NCI-H345 treated with DMSO at 0.1 percent for 48 hours (cell line): ENCODE measurements at regions not wholly inside any gene's neighbourhood (a gene's known extent, or its start where the extent isn't known, plus 50 kb on each side); places are given as distances from the start of the nearest gene placed in this dataset.
"Not testable (repeated sequence)": the region's sequence is repeated elsewhere in the genome, so short reads cannot be mapped to it uniquely, and the experiment has no call there.

Experiments used
- DNase-seq: peaks from one replicate; lab custom pipeline; 2025; ENCODE audit not compliant: unreplicated experiment; lab: John Stamatoyannopoulos, UW

DNA sequence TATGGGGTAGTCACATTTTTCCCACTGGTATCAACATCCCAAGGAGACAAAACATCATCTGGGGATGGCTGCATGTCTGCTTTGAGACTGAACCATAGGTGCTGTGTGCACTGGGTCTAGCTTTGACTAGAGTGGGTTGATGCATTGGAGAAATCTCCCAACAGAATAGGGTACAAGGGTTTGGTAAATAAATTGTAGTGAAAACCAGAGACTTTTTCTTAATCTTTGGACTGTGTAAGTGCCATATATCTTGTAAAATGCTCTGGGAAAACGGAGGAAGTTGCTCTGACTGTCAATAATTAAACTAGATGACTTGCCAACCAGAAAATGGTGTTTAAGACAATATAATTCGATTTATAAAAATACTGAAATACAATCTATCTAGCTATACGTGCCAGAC is 1064.0 kb upstream of the SLIT2 start:
- DNase-seq: no peak

DNA sequence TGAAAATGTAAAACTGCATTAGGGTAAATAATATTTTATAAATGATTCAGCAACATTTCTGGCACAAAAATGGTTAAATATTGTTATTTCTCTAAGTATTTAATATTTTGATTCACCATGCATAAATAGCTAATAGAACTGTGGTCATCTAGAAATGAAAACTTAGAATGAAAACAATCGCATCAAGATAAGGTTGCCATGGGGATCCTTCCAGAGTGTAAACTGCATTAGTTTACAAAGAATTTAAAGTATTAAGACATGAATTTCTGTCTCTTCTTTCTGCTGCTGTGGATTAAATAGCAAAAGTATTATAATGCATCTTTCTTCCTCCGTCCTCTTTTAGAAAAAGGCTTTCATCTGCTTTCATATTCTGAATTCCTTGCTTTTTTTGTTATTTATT is 1064.6 kb upstream of the SLIT2 start:
- no peak for DNase-seq

DNA sequence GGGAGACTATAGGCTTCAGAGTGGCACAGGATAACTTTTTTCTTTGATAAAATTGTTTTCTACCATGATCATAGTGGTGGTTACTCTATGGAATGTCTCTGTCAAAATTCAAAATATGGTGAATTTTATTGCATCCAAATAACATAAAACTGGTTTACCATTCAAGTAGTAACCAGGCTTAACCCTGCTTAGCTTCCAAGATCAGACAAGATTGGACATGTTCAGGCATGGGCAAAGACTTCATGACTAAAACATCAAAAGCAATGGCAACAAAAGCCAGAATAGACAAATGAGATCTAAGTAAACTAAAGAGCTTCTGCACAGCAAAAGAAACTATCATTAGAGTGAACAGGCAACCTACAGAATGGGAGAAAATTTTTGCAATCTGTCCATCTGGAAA is 1070.1 kb upstream of the SLIT2 start:
- DNase-seq: not testable (repeated sequence)

DNA sequence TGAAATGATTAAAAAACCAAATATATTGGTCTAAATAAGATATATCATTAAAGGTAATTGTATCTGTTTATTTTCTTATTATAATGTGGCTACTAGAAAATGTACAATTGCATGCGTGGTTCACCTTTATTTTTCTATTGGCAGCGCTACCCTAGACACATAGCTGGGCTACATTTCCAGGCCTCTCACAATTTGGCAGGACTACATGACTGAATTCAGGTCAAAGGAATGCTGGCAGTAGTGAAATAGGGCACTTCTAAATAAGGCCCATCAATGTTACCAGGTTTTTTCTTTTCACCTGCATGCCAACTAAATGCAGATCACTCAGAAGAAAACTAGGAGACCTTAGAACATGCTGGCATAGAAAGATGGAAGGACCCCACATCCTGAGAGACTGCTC is 1072.9 kb upstream of the SLIT2 start:
- DNase-seq: no peak

DNA sequence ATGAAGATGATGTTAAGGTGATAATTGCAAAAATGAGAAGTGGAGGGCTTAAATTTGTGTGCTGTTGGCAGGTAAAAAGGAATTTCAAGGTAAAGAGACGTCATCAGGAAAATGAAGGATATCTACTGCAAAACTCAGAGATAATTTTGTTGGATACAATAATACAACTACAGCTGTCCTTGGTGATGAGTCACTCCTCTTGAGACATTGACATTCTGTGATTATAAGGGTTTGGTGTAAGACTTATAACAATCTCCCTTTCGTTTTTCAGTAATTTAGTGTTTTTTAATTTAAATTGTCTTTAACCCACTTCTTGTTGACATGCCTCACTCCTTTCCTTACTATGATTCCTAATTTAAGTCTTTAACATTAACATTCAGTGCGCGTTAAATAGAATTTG is 1074.1 kb upstream of the SLIT2 start:
- no peak for DNase-seq

DNA sequence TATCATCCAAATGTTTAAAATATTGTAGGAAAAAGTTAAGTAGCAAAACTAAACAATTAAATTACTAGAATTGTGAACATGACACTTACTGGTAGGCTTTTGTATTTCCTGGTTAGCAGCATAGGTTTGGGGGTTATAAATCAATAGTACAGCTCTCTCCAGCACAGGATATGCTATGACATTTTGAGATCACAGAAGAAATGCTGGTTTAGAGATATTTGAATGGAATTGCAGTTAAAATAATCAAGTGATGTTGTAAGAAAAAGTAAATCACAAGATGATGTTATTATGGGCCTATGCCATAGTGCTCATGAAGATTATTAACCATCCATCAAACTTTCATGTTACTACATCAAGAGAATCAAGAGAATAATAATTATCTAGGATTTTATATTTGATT is 1079.9 kb upstream of the SLIT2 start:
- DNase-seq: no peak

DNA sequence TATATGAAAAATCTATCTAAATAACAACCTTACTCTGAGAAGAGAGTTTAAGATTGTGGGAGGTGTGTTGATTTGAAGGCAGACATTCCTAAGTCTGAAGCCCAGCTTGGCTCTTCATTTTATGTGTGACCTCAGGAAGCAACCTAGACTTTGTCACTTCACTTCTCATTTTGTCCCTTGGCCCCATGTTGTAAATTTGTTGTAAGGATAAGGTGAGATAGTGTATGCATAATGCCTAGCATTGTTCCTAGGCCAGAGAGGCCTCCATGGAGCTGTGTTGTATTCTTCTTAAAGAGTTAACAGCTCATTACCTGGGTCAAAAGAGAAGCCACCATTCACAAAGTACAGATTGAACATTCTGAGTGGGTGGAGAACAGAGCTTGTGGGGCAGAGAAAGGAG is 1084.4 kb upstream of the SLIT2 start:
- DNase-seq: no peak

DNA sequence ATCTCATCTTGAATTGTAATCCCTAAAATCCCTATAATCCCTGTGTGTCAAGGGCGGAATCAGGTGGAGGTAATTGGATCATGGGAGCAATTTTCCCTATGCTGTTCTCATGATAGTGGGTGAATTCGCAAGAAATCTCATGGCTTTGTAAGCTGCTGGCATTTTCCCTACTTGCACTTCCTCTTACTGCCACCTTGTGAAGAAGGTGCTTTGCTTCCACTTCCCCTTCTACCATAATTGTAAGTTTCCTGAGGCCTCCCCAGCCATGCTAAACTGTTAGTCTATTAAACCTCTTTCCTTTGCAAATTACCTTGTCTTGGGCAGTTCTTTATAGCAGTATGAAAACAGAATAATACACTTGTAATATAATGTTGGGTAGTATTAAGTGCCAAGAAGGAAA is 1087.4 kb upstream of the SLIT2 start:
- DNase-seq: no peak

DNA sequence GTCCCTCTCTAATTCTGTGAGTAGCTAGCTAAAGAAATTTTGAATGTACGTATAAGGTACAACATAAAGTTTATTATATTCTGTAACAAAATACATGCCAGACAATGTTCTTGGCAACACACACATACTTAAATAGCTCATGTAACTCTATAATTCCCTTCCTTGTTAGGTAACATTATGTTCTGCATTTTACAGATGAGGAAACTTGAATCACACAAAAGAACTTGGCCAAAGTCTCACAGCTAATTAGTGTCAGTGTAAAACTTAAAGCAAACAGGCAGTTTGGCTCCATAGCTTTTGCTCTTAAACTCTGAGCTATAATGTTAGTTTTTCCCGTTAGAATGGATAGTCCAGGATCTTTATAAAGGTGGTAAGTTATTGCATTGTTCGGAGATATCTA is 1091.8 kb upstream of the SLIT2 start:
- no peak for DNase-seq

DNA sequence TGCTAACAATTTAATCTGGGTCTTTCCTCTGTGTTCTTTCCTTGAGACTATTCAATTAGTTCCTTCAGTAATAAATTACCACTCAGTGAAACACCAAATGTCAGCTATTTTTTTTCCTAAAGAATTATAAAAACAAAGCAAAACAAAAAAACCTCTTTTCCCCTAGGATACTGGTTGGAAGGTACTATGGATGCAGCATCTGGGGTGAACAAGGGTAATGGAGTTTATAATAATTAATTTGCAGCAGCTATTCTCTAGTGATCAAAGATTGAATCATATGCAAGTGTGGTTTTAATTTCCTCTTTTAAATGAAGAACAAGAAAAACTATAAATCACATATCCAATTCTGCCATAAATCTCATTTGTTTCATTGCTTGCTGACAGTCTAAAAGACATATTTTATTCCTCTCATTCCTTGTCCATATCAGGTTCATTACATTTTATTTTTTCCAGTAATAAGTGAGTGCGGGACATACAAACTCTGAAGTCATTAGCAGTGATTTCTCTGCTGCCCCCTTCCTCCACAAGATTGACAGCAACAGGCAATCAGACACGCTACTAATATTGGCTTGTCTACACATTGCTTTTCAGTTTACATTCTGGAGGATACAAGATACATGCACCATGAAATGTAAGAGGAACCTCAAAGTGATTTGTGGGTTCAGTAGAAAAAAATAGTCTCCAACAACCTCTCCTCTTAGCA is 1093.4 kb upstream of the SLIT2 start:
- no peak for DNase-seq

DNA sequence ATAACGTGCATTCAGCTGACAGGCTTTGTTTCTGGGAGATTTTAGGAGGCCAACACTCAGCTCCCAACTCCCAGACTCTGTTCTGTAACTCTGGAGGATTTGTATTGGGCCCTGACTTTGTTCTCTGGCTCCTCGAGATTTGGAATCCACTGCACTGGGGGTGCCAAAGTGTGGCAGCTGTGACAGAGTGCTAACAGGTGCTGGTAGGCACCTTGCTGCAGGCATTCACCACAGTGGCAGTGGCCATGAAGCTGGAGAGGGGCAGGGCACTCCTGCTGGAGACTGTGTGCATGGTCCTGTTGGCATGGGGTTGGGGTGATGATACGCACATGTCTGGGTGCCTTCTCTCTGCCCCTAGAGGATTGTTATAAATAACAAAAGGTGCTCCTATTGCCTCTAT is 1094.9 kb upstream of the SLIT2 start:
- DNase-seq: no peak

DNA sequence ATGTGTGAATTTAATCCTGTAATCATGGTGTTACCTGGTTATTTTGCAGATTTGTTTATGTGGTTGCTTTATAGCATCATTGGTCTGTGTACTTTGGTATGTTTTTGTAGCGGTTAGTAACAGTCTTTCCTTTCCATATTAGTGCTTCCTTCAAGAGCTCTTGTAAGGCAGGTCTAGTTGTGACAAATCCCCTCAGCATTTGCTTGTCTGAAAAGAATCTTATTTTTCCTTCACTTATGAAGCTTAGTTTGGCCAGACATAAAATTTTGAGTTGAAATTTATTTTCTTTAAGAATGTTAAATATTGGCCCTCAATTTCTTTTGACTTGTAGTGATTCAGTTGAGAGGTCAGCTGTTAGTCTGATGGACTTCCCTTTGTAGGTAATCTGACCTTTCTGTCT is 1096.1 kb upstream of the SLIT2 start:
- no peak for DNase-seq

DNA sequence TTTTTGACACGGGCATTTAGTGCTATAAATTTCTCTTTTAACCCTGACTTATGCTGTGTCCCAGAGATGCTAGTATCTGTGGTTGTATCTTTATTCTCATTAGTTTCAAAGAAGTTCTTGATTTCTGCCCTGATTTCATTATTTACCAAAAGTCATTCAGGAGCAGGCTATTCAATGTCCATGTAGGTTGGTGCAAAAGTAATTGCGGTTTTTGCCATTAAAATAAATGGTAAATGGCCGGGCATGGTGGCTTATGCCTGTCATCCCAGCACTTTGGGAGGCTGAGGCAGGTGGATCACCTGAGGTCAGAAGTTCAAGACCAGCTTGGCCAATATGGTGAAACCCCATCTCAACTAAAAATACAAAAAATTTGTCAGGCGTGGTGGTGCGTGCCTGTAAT is 1097.4 kb upstream of the SLIT2 start:
- DNase-seq: not testable (repeated sequence)

DNA sequence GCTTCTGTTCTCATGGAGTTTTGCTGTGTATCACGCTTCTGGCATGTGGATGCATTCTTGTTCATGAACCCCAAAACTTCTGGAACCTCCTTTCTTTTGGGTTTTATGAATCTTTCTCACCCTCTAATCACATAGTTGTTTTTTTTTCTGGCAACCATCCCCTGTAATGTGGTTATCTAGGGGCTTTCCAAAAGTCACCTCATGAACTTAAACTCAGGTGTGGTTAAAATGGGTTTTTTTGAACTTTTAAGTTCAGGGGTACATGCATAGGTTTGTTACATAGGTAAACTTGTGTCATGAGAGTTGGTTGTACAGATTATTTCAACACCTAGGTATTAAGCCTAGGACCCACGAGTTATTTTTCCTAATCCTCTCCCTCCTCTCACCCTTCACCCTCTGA is 1099.4 kb upstream of the SLIT2 start:
- no peak for DNase-seq

DNA sequence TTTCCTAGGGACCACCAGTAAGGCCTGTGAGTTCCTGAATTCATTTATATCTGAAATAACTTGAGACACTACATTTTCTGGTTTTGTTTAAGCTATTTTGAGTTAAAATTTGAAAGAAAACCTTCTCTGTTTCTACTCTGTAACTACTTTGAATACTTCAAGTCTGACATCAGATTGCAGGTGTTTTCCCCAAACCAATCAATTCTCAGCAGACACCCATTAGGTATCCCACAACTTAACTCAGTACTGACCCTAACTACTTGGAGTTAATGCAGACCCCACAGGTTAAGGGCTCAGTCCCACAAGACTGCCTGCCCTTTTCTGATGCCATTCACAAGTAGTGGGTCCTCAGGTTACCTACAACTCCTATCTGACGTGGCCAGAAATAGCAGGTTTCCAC is 1100.0 kb upstream of the SLIT2 start:
- no peak for DNase-seq

DNA sequence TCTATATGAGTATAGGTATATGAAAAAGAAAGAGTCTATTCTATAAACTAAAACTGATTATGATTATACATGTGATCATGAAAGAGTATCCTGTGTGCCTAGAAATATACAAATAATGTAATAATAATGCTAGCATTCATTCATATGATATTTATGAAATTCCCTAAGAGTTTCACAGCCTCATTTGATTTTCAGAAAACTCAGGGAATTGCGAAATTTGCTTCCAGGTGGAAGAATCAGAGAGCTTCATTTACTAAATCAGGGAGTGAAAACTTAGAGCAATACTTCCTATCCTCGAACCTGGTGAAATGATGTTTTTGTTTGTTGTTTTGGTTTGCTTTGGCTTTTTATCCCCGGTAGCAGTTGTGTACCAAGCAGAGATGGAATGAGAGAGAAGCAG is 1105.7 kb upstream of the SLIT2 start:
- no peak for DNase-seq

DNA sequence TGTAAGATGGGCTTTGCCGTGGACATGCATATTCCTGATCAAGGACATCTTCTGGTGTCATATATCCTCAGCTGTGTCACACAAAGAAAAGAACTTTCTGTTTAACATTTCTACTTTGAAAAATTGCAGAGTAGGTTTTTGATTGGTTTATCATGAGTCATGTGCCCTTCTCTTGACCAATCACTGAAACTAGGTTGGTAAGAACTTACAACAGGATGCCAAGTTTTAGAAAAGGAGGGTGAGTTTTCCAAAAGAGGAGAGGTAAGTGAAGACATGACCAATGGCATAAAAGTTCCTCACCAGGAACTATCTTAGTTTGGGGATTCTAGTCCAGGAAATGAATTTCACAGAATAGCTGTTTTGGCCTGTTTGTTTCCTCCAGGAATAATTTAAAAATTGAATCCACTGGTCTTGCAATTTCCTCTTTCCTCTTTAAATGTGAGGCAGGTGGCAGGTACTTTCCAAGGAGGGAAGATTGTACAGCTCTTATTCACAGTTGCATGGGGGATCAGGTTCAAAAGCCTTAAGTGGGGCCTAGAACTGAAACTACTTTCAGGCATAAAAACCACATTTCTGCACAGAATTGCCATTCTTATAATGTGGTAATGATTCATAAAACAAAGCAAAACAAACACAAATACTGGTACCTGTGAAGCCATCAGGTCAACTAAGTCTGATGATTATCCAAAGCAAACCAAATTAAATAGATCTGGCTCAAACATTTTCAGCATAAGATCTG is 1114.5 kb upstream of the LCORL start:
- DNase-seq: no peak

DNA sequence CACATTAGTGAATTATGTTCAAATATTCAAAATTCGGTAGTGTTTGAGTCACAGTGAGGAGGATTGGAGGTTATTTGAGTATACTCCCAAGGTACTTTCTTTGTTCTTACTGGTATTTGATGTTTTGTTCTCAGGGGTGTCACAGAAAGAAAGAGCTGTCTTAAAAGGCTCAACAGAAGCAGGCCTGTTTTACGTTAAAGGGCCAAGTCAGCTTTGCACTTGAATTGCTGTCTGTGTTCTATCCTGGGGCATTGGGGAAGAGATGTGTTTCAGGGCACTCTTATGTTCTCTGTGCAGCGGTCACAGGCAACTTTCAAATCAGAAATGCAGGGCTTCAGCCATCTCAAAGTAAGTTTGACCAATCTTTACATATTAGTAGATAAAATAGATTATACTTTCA is 1113.1 kb upstream of the LCORL start:
- DNase-seq: no peak

DNA sequence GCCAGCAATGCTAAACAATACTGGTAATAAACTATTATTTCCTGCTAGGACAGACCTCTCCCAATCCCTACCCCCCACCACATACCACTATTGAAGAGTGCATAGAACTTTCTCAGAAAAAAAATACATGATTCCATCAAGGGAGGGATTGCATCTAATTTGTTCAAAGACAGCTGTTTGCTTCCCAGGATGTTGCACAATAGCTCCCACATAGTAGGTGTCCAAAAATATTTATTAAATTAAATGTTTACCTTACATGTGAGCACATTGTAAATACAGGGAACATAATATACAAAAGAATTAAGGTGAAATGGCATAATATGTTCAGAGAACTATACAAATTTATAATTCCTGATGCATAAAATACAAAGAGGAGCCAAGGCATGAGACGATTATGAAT is 1111.8 kb upstream of the LCORL start:
- no peak for DNase-seq

DNA sequence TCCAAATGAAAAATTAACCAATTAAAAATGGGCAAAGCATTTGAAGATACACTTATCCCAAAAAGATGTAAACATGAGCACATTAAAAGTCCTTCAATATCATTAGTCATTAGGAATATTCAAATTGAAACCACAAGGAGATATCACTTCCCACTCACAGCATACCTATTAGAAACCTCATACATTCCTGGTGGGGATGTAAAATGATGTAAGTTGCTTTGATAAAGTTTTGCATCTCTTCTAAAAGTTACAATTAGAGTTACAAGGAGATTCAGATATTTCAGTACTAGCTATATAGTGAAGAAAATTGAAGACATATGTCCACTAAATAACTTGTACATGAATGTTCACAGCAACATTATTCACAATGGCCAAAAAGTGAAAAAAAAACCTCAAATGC is 1109.3 kb upstream of the LCORL start:
- no peak for DNase-seq

DNA sequence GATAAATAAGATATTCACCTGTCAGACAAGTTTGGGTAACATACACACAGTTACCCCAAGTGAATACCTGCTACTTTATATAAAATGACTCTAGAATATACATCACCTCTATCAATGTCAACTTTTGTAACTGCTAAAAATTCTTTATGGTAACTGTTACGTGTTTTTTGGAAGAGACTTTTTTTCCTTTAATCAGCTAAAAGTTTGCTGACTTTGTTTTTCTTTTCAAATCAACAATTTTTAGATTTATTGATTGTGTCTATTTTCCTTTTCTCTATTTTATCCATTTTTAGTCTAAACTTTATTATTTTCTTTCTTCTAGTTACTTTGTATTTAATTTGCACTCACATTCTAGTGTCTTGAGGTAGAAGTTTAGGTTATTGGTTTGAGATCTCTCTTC is 1106.6 kb upstream of the LCORL start:
- DNase-seq: no peak

DNA sequence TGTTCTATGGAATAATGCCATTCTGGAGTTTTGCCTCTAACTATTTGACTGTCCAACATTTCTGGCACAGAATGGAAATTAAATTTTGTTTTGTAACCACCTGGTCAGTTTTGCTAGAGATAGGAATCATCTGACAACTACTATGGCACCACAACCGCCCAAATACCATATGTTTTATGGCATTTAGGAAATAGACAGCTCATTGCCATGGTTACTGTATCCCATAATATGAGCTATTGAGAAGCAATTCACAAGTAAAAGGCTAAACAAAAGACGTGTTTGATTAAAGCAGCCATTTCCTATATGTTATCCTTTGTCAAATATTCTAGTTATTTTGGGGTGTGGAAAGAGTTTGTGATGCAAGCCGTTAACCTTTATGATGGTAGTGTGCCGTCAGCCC is 1105.3 kb upstream of the LCORL start:
- DNase-seq: no peak

DNA sequence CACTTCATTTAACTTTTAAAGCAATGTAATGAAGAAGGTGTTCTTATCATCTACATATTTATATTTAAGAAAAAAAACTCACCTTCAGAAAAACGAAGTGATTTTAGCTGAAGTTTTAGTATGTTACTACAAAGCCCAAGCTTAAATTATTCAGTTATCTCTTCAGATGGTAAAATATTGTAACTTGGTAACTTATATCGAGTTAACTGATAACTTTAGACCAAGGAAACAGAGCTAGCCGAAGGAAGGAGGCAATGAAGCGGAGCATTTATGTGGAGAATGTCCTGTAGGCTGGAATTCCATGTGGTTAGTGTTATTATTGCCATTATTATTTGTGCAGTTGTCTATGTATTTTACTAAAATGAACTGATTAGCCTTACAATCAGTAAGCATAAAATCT is 1102.1 kb upstream of the LCORL start:
- no peak for DNase-seq
